ENCODE measurements at regions not wholly inside any gene's neighbourhood (a gene's known extent, or its start where the extent isn't known, plus 50 kb on each side); places are given as distances from the start of the nearest gene placed in this dataset.

- H3K4me3 ChIP-seq: no peak overlapping the region
- H3K27ac ChIP-seq: no peak overlapping the region
- H3K27me3 ChIP-seq: no peaks in the 10 kb centered on the region
- TF ChIP-seq POLR2A (IDR thresholded peaks at IDR 0.05) (no peak), CTCF (IDR thresholded peaks at IDR 0.05) (no peak)
- DNase-seq: no peak
- whole genome bisulfite sequencing, 2 donors: 66 to 69% methylated on average over 6 to 8 of the region's 8 CpGs
- H3K4me1 ChIP-seq: peaks cover 0 to 13% (median 4%) of the 10 kb centered on the region in 3 donors
- no peaks in the 10 kb centered on the region for H3K9me3 ChIP-seq
- no peaks in the 10 kb centered on the region for H3K36me3 ChIP-seq
- intact Hi-C loops (cut with DNase I): no loop called here
These were observed 262.9 kb upstream of the TCF4 start for GRCh38 chr18:55850904-55851303.

GRCh38 chr18:55849391-55849790, 261.4 kb upstream of the TCF4 start:
- WGBS, 2 donors: 61 to 68% methylated on average over 1 of the region's 1 CpG
- intact Hi-C loops (cut with DNase I): no loop called here

DNA sequence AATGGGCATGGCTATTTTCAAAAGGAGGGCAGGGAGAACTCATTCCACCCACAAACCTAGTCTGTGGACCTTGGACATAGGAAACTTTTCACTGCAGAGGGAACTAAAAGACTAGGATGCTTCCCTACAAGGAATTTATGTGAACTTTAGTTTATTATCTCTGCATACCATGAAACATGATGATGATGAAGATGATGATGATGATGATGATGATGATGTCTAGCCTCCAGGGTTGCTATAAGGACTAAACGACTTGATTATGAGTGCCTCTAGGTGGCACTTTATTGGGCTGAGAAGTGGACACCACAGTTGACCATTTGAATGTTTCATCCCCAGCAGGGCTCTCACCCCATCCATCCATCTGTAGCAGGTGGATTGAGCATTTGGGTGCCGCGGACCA, 260.0 kb upstream of the TCF4 start:
- peaks cover 0 to 4% (median 0%) of the 10 kb centered on the region in 3 donors for H3K4me1 ChIP-seq
- 95 to 96% methylated on average over 3 of the region's 3 CpGs for WGBS, 2 donors
- H3K27me3 ChIP-seq: no peaks in the 10 kb centered on the region
- no peaks in the 10 kb centered on the region for H3K36me3 ChIP-seq
- TF ChIP-seq POLR2A (IDR thresholded peaks at IDR 0.05) (no peak), CTCF (IDR thresholded peaks at IDR 0.05) (no peak)
- no peak overlapping the region for H3K4me3 ChIP-seq
- H3K27ac ChIP-seq: no peak overlapping the region
- no peak for DNase-seq
- intact Hi-C loops (cut with DNase I): no loop called here
- no peaks in the 10 kb centered on the region for H3K9me3 ChIP-seq

More at GRCh38 chr18:55849391-55849790, 261.4 kb upstream of the TCF4 start:
- TF ChIP-seq CTCF (IDR thresholded peaks at IDR 0.05) (no peak), POLR2A (IDR thresholded peaks at IDR 0.05) (no peak)
- Histone ChIP-seq H3K4me1 (peaks cover 0 to 4% (median 0%) of the 10 kb centered on the region in 3 donors), H3K36me3 (no peaks in the 10 kb centered on the region), H3K27me3 (no peaks in the 10 kb centered on the region), H3K9me3 (no peaks in the 10 kb centered on the region), H3K4me3 (no peak overlapping the region), H3K27ac (no peak overlapping the region)
- DNase-seq: no peak

DNA sequence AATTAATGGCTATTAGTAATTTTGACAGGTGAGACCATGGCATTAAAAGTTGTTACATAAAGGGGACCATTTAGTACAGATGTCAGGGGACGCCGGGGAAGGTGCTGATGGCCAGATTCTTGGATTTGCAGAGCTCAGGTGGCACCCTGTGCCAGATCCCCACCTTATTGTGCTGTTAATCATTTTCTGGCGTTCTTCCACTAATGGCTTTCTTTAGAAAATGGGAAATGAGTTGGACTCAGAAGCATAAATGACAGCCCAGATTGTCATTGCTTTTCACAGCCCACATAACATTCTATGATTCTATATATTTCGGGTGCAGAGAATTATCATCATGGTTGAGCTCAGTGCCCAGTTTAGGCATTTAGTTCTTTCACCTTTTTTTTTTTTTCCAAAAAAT, 257.2 kb upstream of the TCF4 start:
- 41 to 58% methylated on average over 4 of the region's 4 CpGs for WGBS, 2 donors
- Histone ChIP-seq H3K27ac (no peak overlapping the region), H3K9me3 (peaks cover 0 to 7% (median 4%) of the 10 kb centered on the region in 3 donors), H3K36me3 (no peaks in the 10 kb centered on the region), H3K4me1 (no peaks in the 10 kb centered on the region), H3K27me3 (no peaks in the 10 kb centered on the region), H3K4me3 (no peak overlapping the region)
- no peak for TF ChIP-seq POLR2A (IDR thresholded peaks at IDR 0.05)
- no peak for TF ChIP-seq CTCF (IDR thresholded peaks at IDR 0.05)
- DNase-seq: no peak
- intact Hi-C loops (cut with DNase I): no loop called here

DNA sequence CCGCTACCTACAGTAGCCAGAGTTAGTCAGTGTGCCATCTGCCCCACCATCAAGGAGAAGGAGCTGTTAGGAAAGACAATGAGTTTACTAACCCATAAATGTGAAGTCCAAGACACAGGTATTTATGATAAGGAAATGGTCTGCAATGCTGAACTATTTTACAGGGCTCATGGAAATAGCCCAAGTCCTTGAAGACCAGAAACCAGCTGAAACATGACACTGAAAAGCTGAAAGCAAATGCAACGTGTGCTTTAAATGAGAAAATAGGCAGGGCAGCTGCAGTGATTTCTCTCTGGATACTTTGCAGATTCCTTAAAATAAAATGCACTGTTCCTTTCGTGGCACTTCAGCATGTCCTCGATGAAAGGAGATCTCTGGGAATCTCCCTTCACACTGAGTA, 256.4 kb upstream of the TCF4 start:
- Histone ChIP-seq H3K4me3 (no peak overlapping the region), H3K27ac (no peak overlapping the region), H3K4me1 (no peaks in the 10 kb centered on the region), H3K36me3 (no peaks in the 10 kb centered on the region), H3K9me3 (peaks cover 0 to 7% (median 4%) of the 10 kb centered on the region in 3 donors), H3K27me3 (no peaks in the 10 kb centered on the region)
- 47% methylated on average over 4 of the region's 4 CpGs for WGBS, 2 donors
- TF ChIP-seq POLR2A (IDR thresholded peaks at IDR 0.05) (no peak), CTCF (IDR thresholded peaks at IDR 0.05) (no peak)
- no peak for DNase-seq
- intact Hi-C loops (cut with DNase I): no loop called here
